ENCODE measurements at regions not wholly inside any gene's neighbourhood (a gene's known extent, or its start where the extent isn't known, plus 50 kb on each side); places are given as distances from the start of the nearest gene placed in this dataset.

GRCh38 chr1:101307985-101308689 lies 71.3 kb downstream of the S1PR1 start:
- ATAC-seq (no peak), DNase-seq (no peak)
- intact Hi-C loops (cut with DNase I): no loop called here
- Histone ChIP-seq H3K4me1 (peaks cover 7% of the 10 kb centered on the region), H3K9me3 (no peaks in the 10 kb centered on the region), H3K27ac (no peak overlapping the region), H3K27me3 (ENCODE audit: low read depth) (peaks cover 4% of the 10 kb centered on the region), H3K36me3 (no peaks in the 10 kb centered on the region), H3K4me3 (no peak overlapping the region)
- no peak for TF ChIP-seq CTCF (IDR thresholded peaks at IDR 0.05)

GRCh38 chr1:101308935-101309333 lies 72.1 kb downstream of the S1PR1 start:
- H3K27me3 ChIP-seq (ENCODE audit: low read depth): peaks cover 4% of the 10 kb centered on the region
- H3K4me3 ChIP-seq: peak overlapping the region; percentile 54
- TF ChIP-seq CTCF (IDR thresholded peaks at IDR 0.05): no peak
- no peak for ATAC-seq
- H3K27ac ChIP-seq: no peak overlapping the region
- peaks cover 7% of the 10 kb centered on the region for H3K4me1 ChIP-seq
- no peak for DNase-seq
- H3K36me3 ChIP-seq: no peaks in the 10 kb centered on the region
- intact Hi-C loops (cut with DNase I): no loop called here
- no peaks in the 10 kb centered on the region for H3K9me3 ChIP-seq

GRCh38 chr1:101309334-101310311 lies 72.8 kb downstream of the S1PR1 start:
- Histone ChIP-seq H3K4me3 (peak overlapping the region; percentile 54), H3K9me3 (no peaks in the 10 kb centered on the region), H3K36me3 (no peaks in the 10 kb centered on the region), H3K27me3 (ENCODE audit: low read depth) (peaks cover 4% of the 10 kb centered on the region), H3K4me1 (peaks cover 7% of the 10 kb centered on the region), H3K27ac (peak overlapping the region; percentile 9)
- peak; percentile 81 for TF ChIP-seq CTCF (IDR thresholded peaks at IDR 0.05)
- intact Hi-C loops (cut with DNase I): no loop called here
- peak; percentile 78 to 86 for ATAC-seq
- peak; percentile 72 for DNase-seq

GRCh38 chr1:101310506-101310905 lies 73.7 kb downstream of the S1PR1 start:
- intact Hi-C loops (cut with DNase I): no loop called here
- Histone ChIP-seq H3K27ac (no peak overlapping the region), H3K27me3 (ENCODE audit: low read depth) (peaks cover 4% of the 10 kb centered on the region), H3K4me3 (no peak overlapping the region), H3K9me3 (no peaks in the 10 kb centered on the region), H3K36me3 (no peaks in the 10 kb centered on the region), H3K4me1 (peaks cover 7% of the 10 kb centered on the region)
- ATAC-seq: no peak
- no peak for DNase-seq
- no peak for TF ChIP-seq CTCF (IDR thresholded peaks at IDR 0.05)

- H3K4me1 ChIP-seq: peaks cover 7% of the 10 kb centered on the region
- intact Hi-C loops (cut with DNase I): no loop called here
- H3K4me3 ChIP-seq: no peak overlapping the region
- ATAC-seq: no peak
- H3K36me3 ChIP-seq: no peaks in the 10 kb centered on the region
- H3K9me3 ChIP-seq: no peaks in the 10 kb centered on the region
- H3K27ac ChIP-seq: no peak overlapping the region
- no peak for TF ChIP-seq CTCF (IDR thresholded peaks at IDR 0.05)
- no peak for DNase-seq
- peaks cover 4% of the 10 kb centered on the region for H3K27me3 ChIP-seq (ENCODE audit: low read depth)
These were observed 74.5 kb downstream of the S1PR1 start for GRCh38 chr1:101311146-101311920.
